ENCODE measurements at regions not wholly inside any gene's neighbourhood (a gene's known extent, or its start where the extent isn't known, plus 50 kb on each side); places are given as distances from the start of the nearest gene placed in this dataset.

- Histone ChIP-seq H3K27ac (no peak overlapping the region), H3K27me3 (replicated peaks; ENCODE audit: insufficient read depth) (no peaks in the 10 kb centered on the region), H3K36me3 (no peaks in the 10 kb centered on the region), H3K4me3 (no peak overlapping the region), H3K9me3 (no peaks in the 10 kb centered on the region), H3K4me1 (replicated peaks) (no peaks in the 10 kb centered on the region)
- intact Hi-C loops (cut with DNase I): no loop called here
- no peak for TF ChIP-seq POLR2AphosphoS5 (IDR thresholded peaks at IDR 0.05)
- TF ChIP-seq, protein P1, sequence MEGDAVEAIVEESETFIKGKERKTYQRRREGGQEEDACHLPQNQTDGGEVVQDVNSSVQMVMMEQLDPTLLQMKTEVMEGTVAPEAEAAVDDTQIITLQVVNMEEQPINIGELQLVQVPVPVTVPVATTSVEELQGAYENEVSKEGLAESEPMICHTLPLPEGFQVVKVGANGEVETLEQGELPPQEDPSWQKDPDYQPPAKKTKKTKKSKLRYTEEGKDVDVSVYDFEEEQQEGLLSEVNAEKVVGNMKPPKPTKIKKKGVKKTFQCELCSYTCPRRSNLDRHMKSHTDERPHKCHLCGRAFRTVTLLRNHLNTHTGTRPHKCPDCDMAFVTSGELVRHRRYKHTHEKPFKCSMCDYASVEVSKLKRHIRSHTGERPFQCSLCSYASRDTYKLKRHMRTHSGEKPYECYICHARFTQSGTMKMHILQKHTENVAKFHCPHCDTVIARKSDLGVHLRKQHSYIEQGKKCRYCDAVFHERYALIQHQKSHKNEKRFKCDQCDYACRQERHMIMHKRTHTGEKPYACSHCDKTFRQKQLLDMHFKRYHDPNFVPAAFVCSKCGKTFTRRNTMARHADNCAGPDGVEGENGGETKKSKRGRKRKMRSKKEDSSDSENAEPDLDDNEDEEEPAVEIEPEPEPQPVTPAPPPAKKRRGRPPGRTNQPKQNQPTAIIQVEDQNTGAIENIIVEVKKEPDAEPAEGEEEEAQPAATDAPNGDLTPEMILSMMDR (IDR thresholded peaks at IDR 0.05): no peak
- no peak for TF ChIP-seq POLR2A (IDR thresholded peaks at IDR 0.05)
- no peak for DNase-seq (ENCODE audit: low spot score)
- WGBS: 93% methylated on average over 3 of the region's 3 CpGs
These were observed 280.2 kb downstream of the BUD13 start for GRCh38 chr11:116492600-116492999.

DNA sequence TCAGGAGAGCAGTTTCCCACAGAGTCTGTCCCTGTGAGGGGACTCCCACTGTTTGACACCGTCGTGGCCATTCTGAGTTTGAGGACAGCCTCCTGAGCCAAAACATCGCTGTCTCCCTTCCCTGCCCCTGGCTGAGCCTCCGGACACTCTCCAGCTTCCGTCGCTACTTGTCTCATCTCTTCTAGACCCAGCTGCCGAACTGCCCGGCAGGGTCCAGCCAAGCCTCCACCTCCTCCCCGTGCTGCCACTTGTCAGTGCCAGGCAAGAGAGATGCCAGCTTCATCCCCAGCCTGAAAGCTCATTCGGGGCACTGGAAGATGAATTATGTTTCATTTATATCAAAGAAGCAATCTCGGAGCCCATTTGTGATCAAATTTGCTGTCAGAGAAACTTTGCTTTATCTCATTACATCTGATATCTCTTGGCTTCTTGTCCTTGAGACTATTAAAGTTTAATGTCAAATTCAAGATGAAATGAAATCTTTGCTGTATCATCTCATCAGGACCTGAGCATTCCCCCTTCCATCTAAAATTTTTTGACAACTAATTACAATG is 283.9 kb downstream of the BUD13 start:
- WGBS: 53% methylated on average over 11 of the region's 11 CpGs
- Histone ChIP-seq H3K9me3 (no peaks in the 10 kb centered on the region), H3K36me3 (no peaks in the 10 kb centered on the region), H3K27me3 (replicated peaks; ENCODE audit: insufficient read depth) (no peaks in the 10 kb centered on the region), H3K27ac (no peak overlapping the region), H3K4me1 (replicated peaks) (no peaks in the 10 kb centered on the region), H3K4me3 (no peak overlapping the region)
- intact Hi-C loops (cut with DNase I): no loop called here
- no peak for TF ChIP-seq POLR2A (IDR thresholded peaks at IDR 0.05)
- no peak for DNase-seq (ENCODE audit: low spot score)

GRCh38 chr11:116485425-116485824 is 287.4 kb downstream of the BUD13 start:
- TF ChIP-seq POLR2AphosphoS5 (IDR thresholded peaks at IDR 0.05) (no peak), POLR2A (IDR thresholded peaks at IDR 0.05) (no peak)
- TF ChIP-seq, protein P1 (IDR thresholded peaks at IDR 0.05): no peak
- Histone ChIP-seq H3K27me3 (replicated peaks; ENCODE audit: insufficient read depth) (no peaks in the 10 kb centered on the region), H3K36me3 (no peaks in the 10 kb centered on the region), H3K4me3 (no peak overlapping the region), H3K4me1 (replicated peaks) (no peaks in the 10 kb centered on the region), H3K27ac (no peak overlapping the region), H3K9me3 (no peaks in the 10 kb centered on the region)
- DNase-seq (ENCODE audit: low spot score): no peak
- intact Hi-C loops (cut with DNase I): no loop called here
- WGBS: 74% methylated on average over 4 of the region's 4 CpGs

DNA sequence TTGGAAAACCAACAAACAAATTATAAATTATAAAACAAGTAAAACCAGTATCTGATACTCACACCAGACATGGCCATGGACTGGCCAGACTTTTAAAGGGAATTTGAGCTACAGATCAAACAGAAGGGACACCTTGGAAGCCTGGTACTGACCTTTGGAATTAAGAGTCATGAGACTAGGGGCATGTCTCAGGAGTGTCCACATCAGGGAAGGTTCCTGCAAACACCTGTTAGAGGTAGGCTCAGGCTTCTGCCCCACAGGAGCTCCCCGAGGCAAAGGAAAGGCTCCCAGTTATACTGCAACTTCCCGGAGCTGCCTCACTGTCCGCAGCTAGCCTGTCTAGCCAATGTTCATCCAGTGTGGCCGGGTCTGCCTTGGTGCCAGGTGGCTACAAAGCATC is 290.1 kb downstream of the BUD13 start:
- Histone ChIP-seq H3K4me3 (no peak overlapping the region), H3K4me1 (replicated peaks) (no peaks in the 10 kb centered on the region), H3K27me3 (replicated peaks; ENCODE audit: insufficient read depth) (no peaks in the 10 kb centered on the region), H3K27ac (no peak overlapping the region), H3K36me3 (no peaks in the 10 kb centered on the region), H3K9me3 (no peaks in the 10 kb centered on the region)
- intact Hi-C loops (cut with DNase I): no loop called here
- TF ChIP-seq POLR2A (IDR thresholded peaks at IDR 0.05) (no peak), POLR2AphosphoS5 (IDR thresholded peaks at IDR 0.05) (no peak)
- TF ChIP-seq, protein P1 (IDR thresholded peaks at IDR 0.05): no peak
- no peak for DNase-seq (ENCODE audit: low spot score)
- WGBS: 86% methylated on average over 4 of the region's 4 CpGs

DNA sequence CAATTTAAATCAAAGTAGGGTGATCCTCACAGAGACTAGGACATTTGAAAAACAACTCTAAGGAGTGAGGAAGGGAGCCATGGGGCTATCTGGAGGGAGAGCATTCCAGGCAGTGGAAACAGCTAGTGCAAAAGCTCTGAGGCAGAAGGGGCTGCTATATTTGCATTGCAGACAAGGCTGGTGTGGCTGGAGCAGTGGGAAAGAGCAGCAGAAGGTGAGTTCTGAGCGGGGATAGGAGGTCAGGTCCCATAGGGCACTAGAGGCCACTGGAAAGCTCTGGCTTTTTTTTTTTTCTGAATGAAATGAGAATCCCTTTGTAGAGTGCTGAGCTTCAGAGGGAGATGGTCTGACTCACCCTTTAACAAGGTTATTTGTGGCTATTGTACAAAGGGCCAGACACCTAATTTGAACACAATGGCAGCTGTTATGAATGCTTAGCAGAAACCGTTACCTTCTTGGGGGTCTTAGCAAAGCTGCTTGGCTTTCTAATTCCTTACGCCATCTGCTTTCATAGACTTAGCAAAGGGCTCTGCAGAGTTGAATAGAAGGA is 291.6 kb downstream of the BUD13 start:
- no peak overlapping the region for H3K4me3 ChIP-seq
- WGBS: 68% methylated on average over 3 of the region's 3 CpGs

More for the DNA sequence above, 291.6 kb downstream of the BUD13 start:
- Histone ChIP-seq H3K27ac (no peak overlapping the region), H3K9me3 (no peaks in the 10 kb centered on the region), H3K27me3 (replicated peaks; ENCODE audit: insufficient read depth) (no peaks in the 10 kb centered on the region), H3K36me3 (no peaks in the 10 kb centered on the region), H3K4me1 (replicated peaks) (no peaks in the 10 kb centered on the region)
- DNase-seq (ENCODE audit: low spot score): no peak
- TF ChIP-seq, protein P1 (IDR thresholded peaks at IDR 0.05): no peak
- TF ChIP-seq POLR2A (IDR thresholded peaks at IDR 0.05) (no peak), POLR2AphosphoS5 (IDR thresholded peaks at IDR 0.05) (no peak)
- intact Hi-C loops (cut with DNase I): no loop called here

Data from prostate gland (tissue), 2 donors.